ENCODE measurements at regions not wholly inside any gene's neighbourhood (a gene's known extent, or its start where the extent isn't known, plus 50 kb on each side); places are given as distances from the start of the nearest gene placed in this dataset.

DNA sequence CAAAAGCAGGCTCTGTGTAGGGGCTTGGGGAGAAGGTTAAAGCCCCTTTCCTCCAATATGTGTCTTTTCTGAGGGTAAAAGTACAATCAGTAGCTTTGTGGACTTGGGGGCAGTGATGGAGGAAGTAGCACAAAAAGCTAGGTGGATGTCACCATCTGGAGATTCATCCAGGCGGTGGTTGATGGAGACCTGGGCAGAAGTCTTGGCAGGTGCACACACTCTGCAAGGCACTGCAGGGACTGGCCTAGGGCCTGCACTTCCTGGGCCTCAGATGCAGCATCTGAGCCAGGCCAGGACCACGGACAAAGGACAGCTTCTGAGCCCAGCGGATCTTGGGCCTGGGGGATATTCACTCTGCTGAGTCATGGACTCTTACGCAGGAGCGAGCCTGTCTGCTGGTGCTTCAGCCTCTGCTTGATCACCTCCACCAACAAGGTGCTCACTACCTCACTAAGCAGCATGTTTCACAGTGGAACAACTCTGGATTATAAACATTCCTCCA, 391.1 kb downstream of the TNS1 start:
- TF ChIP-seq, protein P1, sequence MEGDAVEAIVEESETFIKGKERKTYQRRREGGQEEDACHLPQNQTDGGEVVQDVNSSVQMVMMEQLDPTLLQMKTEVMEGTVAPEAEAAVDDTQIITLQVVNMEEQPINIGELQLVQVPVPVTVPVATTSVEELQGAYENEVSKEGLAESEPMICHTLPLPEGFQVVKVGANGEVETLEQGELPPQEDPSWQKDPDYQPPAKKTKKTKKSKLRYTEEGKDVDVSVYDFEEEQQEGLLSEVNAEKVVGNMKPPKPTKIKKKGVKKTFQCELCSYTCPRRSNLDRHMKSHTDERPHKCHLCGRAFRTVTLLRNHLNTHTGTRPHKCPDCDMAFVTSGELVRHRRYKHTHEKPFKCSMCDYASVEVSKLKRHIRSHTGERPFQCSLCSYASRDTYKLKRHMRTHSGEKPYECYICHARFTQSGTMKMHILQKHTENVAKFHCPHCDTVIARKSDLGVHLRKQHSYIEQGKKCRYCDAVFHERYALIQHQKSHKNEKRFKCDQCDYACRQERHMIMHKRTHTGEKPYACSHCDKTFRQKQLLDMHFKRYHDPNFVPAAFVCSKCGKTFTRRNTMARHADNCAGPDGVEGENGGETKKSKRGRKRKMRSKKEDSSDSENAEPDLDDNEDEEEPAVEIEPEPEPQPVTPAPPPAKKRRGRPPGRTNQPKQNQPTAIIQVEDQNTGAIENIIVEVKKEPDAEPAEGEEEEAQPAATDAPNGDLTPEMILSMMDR (IDR thresholded peaks at IDR 0.05), result no peak
- TF ChIP-seq POLR2A (IDR thresholded peaks at IDR 0.05), result no peak
- TF ChIP-seq EP300 (IDR thresholded peaks at IDR 0.05), result no peak
- TF ChIP-seq POLR2AphosphoS5 (IDR thresholded peaks at IDR 0.05), result no peak
